Keratinocyte (primary cell): ENCODE measurements at regions not wholly inside any gene's neighbourhood (a gene's known extent, or its start where the extent isn't known, plus 50 kb on each side); places are given as distances from the start of the nearest gene placed in this dataset.

Source experiments
- CTCF ChIP-seq, 3 experiments: IDR thresholded peaks in 1 of 3; conservative IDR thresholded peaks in 1 of 3; optimal IDR thresholded peaks in 1 of 3; 2 replicates in 2 of 3; 3 replicates in 1 of 3; pipeline versions ENCODE3 to v1.5.1; 2011; ENCODE audit warnings: low read length in 3 of 3, mild to moderate bottlenecking in 3 of 3, moderate library complexity in 2 of 3, control low read depth in 1 of 3, inconsistent platforms in 1 of 3; ENCODE audit not compliant: insufficient read depth in 2 of 3; ENCODE audit errors: extremely low read depth in 1 of 3
- EZH2 ChIP-seq: IDR thresholded peaks from one replicate; pipeline ENCODE4 v1.6.1; 2012; ENCODE audit warnings: inconsistent platforms, mild to moderate bottlenecking, low read length, moderate library complexity

DNA sequence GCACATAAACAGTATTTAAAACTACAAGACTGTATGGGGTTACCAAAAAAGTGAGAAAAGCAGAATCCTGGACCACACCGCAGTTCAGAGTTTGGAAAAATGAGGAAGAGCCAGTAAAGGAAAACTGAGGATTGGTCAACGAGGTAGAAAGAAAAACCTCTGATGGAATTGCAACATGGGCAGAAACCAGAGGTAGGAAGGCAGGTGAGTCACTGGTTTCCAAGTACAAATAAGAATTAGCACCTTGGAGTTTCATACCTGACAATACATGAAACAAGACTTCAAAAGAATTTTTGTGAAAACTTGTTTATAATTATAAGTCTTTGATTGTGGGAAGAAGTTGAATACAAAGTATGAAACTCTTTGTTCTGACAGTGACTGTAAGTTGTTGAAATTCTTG is 533.7 kb upstream of the DAB1 start:
- TF ChIP-seq CTCF (optimal IDR thresholded peaks at IDR 0.05 in 1 of 3, IDR thresholded peaks at IDR 0.05 in 1 of 3, conservative IDR thresholded peaks at IDR 0.05 in 1 of 3; ENCODE audit: extremely low read depth in 1 of 3, insufficient read depth in 2 of 3, low read length in 3 of 3) (no peak), EZH2 (no peak)
